HepG2 (cell line): ENCODE measurements at regions not wholly inside any gene's neighbourhood (a gene's known extent, or its start where the extent isn't known, plus 50 kb on each side); places are given as distances from the start of the nearest gene placed in this dataset.

ENCODE experiments used
- BORCS8-MEF2B ChIP-seq: sonication (generic); formaldehyde crosslinking; IDR thresholded peaks from 2 replicates; pipeline ENCODE4 v1.8.0; 2022; ENCODE audit warnings: mild to moderate bottlenecking, missing genetic modification reagents
- CBFB ChIP-seq: sonication (generic); formaldehyde crosslinking; IDR thresholded peaks from 2 replicates; pipeline ENCODE4 v1.4.0; 2020; ENCODE audit warnings: missing genetic modification reagents
- FOSL1 ChIP-seq: sonication (generic); formaldehyde crosslinking; IDR thresholded peaks from 2 replicates; pipeline ENCODE4 v1.9.0; 2021; ENCODE audit warnings: missing genetic modification reagents, borderline replicate concordance
- HMGA1 ChIP-seq: sonication (generic); formaldehyde crosslinking; conservative IDR thresholded peaks from 2 replicates; pipeline ENCODE4 v1.4.0; 2020; ENCODE audit warnings: missing genetic modification reagents
- HNRNPH1 ChIP-seq: fragments of 200-400 bp; formaldehyde crosslinking; optimal IDR thresholded peaks from 2 replicates; pipeline ENCODE3; 2017; ENCODE audit warnings: mild to moderate bottlenecking, low read depth, low read length
- HOXA7 ChIP-seq: sonication (generic); formaldehyde crosslinking; IDR thresholded peaks from 2 replicates; pipeline ENCODE4 v1.8.1; 2022; ENCODE audit warnings: mild to moderate bottlenecking, missing genetic modification reagents, moderate library complexity
- IKZF4 ChIP-seq: sonication (generic); formaldehyde crosslinking; IDR thresholded peaks from 2 replicates; pipeline ENCODE4 v1.5.1; 2020; ENCODE audit warnings: borderline replicate concordance, mild to moderate bottlenecking, low read depth, missing genetic modification reagents; ENCODE audit errors: not compliant biosample characterization
- RFX1 ChIP-seq: fragments of 450-650 bp; IDR thresholded peaks from 2 replicates; pipeline ENCODE4 v1.6.1; 2017
- SP5 ChIP-seq: IDR thresholded peaks from 2 replicates; pipeline ENCODE4 v1.6.1; 2016; ENCODE audit warnings: low read depth, borderline replicate concordance
- ZNF142 ChIP-seq: sonication (generic); formaldehyde crosslinking; IDR thresholded peaks from 2 replicates; pipeline ENCODE4 v1.4.0; 2020; ENCODE audit warnings: missing genetic modification reagents
- ZNF263 ChIP-seq: sonication (generic); formaldehyde crosslinking; IDR thresholded peaks from 2 replicates; pipeline ENCODE4 v1.4.0; 2020; ENCODE audit warnings: missing genetic modification reagents
- ZNF280B ChIP-seq: sonication (generic); formaldehyde crosslinking; IDR thresholded peaks from 2 replicates; pipeline ENCODE4 v1.5.0; 2020; ENCODE audit warnings: missing genetic modification reagents, mild to moderate bottlenecking, borderline replicate concordance
- ZNF432 ChIP-seq: sonication (generic); formaldehyde crosslinking; IDR thresholded peaks from 2 replicates; pipeline ENCODE4 v1.5.0; 2020; ENCODE audit warnings: missing genetic modification reagents, mild to moderate bottlenecking, borderline replicate concordance
- ZNF639 ChIP-seq: conservative IDR thresholded peaks from 2 replicates; pipeline ENCODE4 v1.6.1; 2018; ENCODE audit warnings: missing genetic modification reagents
- ZNF777 ChIP-seq: sonication (generic); formaldehyde crosslinking; IDR thresholded peaks from 2 replicates; pipeline ENCODE4 v1.4.0; 2020; ENCODE audit warnings: missing genetic modification reagents
- ZNF782 ChIP-seq: sonication (generic); formaldehyde crosslinking; IDR thresholded peaks from 2 replicates; pipeline ENCODE4 v1.4.0; 2020; ENCODE audit warnings: missing genetic modification reagents, mild to moderate bottlenecking, borderline replicate concordance
- TF ChIP-seq, protein P1 (sequence below): sonication (generic); formaldehyde crosslinking; IDR thresholded peaks from 2 replicates; pipeline ENCODE4 v1.4.0; 2020; ENCODE audit warnings: missing genetic modification reagents, borderline replicate concordance
- TF ChIP-seq, protein P2 (sequence below): sonication (generic); formaldehyde crosslinking; IDR thresholded peaks from 2 replicates; pipeline ENCODE4 v1.4.0; 2020; ENCODE audit warnings: missing genetic modification reagents

GRCh38 chr18:34976899-34977837 lies 64.0 kb upstream of the MAPRE2 start (continued):
- TF ChIP-seq ZNF142 (CRISPR knock-in tag) = no peak; the same call in 1 of the 2 replicates
- no peak for TF ChIP-seq HOXA7 (CRISPR knock-in tag)
- TF ChIP-seq, protein P1, sequence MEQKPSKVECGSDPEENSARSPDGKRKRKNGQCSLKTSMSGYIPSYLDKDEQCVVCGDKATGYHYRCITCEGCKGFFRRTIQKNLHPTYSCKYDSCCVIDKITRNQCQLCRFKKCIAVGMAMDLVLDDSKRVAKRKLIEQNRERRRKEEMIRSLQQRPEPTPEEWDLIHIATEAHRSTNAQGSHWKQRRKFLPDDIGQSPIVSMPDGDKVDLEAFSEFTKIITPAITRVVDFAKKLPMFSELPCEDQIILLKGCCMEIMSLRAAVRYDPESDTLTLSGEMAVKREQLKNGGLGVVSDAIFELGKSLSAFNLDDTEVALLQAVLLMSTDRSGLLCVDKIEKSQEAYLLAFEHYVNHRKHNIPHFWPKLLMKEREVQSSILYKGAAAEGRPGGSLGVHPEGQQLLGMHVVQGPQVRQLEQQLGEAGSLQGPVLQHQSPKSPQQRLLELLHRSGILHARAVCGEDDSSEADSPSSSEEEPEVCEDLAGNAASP (CRISPR knock-in tag) = no peak
- no peak for TF ChIP-seq ZNF639
- TF ChIP-seq FOSL1 (CRISPR knock-in tag) = no peak
- TF ChIP-seq, protein P2, sequence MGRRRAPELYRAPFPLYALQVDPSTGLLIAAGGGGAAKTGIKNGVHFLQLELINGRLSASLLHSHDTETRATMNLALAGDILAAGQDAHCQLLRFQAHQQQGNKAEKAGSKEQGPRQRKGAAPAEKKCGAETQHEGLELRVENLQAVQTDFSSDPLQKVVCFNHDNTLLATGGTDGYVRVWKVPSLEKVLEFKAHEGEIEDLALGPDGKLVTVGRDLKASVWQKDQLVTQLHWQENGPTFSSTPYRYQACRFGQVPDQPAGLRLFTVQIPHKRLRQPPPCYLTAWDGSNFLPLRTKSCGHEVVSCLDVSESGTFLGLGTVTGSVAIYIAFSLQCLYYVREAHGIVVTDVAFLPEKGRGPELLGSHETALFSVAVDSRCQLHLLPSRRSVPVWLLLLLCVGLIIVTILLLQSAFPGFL (CRISPR knock-in tag) = no peak
- TF ChIP-seq CBFB = no peak
- TF ChIP-seq BORCS8-MEF2B (CRISPR knock-in tag) = no peak
- TF ChIP-seq ZNF263 = no peak
- no peak for TF ChIP-seq RFX1
- TF ChIP-seq HMGA1 = no peak
- TF ChIP-seq ZNF280B = peak; percentile 59; the same call in 1 of the 2 replicates
- peak; percentile 95 for TF ChIP-seq SP5 (CRISPR knock-in tag)
- no peak for TF ChIP-seq HNRNPH1
- peak; percentile 27 for TF ChIP-seq ZNF777 (CRISPR knock-in tag)
- no peak for TF ChIP-seq ZNF432
- no peak for TF ChIP-seq ZNF782
- TF ChIP-seq IKZF4 = no peak
